ENCODE measurements at regions not wholly inside any gene's neighbourhood (a gene's known extent, or its start where the extent isn't known, plus 50 kb on each side); places are given as distances from the start of the nearest gene placed in this dataset.

DNA sequence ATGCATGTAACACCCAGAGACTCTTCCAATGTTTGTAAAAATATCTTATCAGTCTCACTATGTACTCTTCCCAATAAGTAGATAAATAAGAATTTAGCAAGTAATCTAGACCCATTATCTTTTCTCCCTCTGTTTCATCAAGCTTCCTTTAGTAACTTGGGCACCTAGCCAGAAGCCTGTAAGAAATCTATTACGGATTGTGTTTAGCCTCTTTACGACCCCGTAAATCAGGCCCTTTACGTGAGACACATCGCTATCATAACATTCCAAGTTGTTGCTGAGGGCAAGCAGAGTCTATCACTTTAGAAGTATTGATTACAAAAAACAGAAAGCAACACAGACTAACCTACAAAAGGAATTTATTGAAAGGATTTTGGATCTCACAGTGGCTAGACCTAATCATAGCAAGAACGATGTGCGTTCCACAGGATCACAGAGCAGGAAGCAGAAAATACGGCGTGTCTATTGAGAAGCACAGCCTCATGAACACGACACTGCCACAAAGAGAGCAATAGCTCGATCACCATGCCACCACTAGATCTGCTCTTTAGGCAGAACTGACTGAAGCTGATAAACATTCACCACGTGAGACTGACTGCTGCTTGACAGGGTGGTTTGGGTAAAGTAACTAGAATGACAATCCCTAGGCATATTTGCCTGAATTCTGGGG lies 922.1 kb downstream of the AMY1C start (continued):
- TF ChIP-seq ZBTB40 (IDR thresholded peaks at IDR 0.05; ENCODE audit: borderline replicate concordance), result no peak
- TF ChIP-seq USF2 (IDR thresholded peaks at IDR 0.05; ENCODE audit: borderline replicate concordance, low read depth, low read length), result no peak
- no peak for TF ChIP-seq ZSCAN29 (IDR thresholded peaks at IDR 0.05)
- no peak for TF ChIP-seq ZNF24 (IDR thresholded peaks at IDR 0.05)
- no peak for TF ChIP-seq YBX1 (IDR thresholded peaks at IDR 0.05)
- no peak for TF ChIP-seq GABPA (IDR thresholded peaks at IDR 0.05; ENCODE audit: low read depth)

DNA sequence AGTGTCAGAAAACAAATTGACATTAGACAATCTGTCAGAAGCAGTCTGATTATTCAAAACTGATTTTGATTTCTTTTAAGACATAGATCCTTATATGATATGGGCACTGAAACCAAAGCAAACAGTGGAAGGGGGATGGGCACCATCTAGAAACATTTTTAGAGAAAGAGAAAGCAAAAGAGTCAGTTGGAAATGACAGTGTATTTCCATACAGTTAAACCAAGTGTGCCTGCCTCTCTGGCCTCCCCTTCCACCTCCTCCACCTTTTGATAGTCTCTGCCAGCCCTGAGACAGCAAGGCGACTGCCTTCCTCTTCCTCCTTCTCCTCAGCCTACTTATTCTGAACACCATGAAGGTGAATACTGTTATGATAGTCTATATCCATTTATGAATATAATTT lies 949.7 kb downstream of the AMY1C start:
- in situ Hi-C loops (cut with MboI), result no loop called here
- ATAC-seq (peak; percentile 69), DNase-seq (ENCODE audit: low read depth, low spot score) (no peak), FAIRE-seq (no peak)
- no peaks in the 10 kb centered on the region for H3K9me3 ChIP-seq (replicated peaks; ENCODE audit: control insufficient read depth, insufficient read depth, low read length)
- WGBS (ENCODE audit: insufficient coverage, insufficient replicate concordance, low lambda C conversion rate, missing lambda C conversion rate), result 8% methylated on average over 1 of the region's 1 CpG
- CTCF ChIA-PET, result interaction anchor here (2.2 kb wide), 1 partner anchor 26 kb away, joined by 4 read pairs; no protein-coding TSS in a partner anchor
- no peak overlapping the region for H3K4me3 ChIP-seq
- no TSS peak for BruUV-seq (replicated peaks)
- intact Hi-C loops (cut with micrococcal nuclease; ENCODE audit: unreplicated experiment), result no loop called here
- no peaks in the 10 kb centered on the region for H3K36me3 ChIP-seq (ENCODE audit: control insufficient read depth in 2 of 2, insufficient read depth in 2 of 2, low read length in 1 of 2)
- H4K20me1 ChIP-seq (ENCODE audit: control insufficient read depth, insufficient read depth), result no peaks in the 10 kb centered on the region
- H2AFZ ChIP-seq (ENCODE audit: control insufficient read depth, low read depth, low read length), result no peak overlapping the region
- no peak overlapping the region for H3K4me2 ChIP-seq (ENCODE audit: control insufficient read depth, insufficient read depth)
- no peaks in the 10 kb centered on the region for H3K79me2 ChIP-seq (ENCODE audit: control insufficient read depth, insufficient read depth, low read length)
- H3K27ac ChIP-seq (ENCODE audit: control insufficient read depth, insufficient read depth), result no peak overlapping the region
- RAD21 ChIA-PET (ENCODE audit: unreplicated experiment), result no interaction called here
- H3K27me3 ChIP-seq (replicated peaks in 1 of 2; ENCODE audit: control insufficient read depth in 2 of 2, insufficient read depth in 2 of 2, low read length in 1 of 2), result no peaks in the 10 kb centered on the region
- H3K9ac ChIP-seq (ENCODE audit: control insufficient read depth, insufficient read depth, low read length), result no peak overlapping the region
- no peaks in the 10 kb centered on the region for H3K4me1 ChIP-seq (ENCODE audit: control insufficient read depth, insufficient read depth, low read length)
- SMC1A ChIA-PET (ENCODE audit: uncharacterized antibody, unreplicated experiment), result interaction anchor here (0.9 to 1.2 kb wide), 2 partner anchors 80 to 399 kb away, joined by 3 read pairs; no protein-coding TSS in a partner anchor
- POLR2A ChIA-PET, result no interaction called here
- TF ChIP-seq TARDBP (IDR thresholded peaks at IDR 0.05; ENCODE audit: borderline replicate concordance), result no peak
- TF ChIP-seq CHD2 (IDR thresholded peaks at IDR 0.05; ENCODE audit: borderline replicate concordance, low read depth, low read length), result no peak
- TF ChIP-seq SMARCA5 (IDR thresholded peaks at IDR 0.05), result no peak
- TF ChIP-seq SIX5 (IDR thresholded peaks at IDR 0.05; ENCODE audit: low read depth, low read length, severe bottlenecking), result no peak
- TF ChIP-seq, protein P1, sequence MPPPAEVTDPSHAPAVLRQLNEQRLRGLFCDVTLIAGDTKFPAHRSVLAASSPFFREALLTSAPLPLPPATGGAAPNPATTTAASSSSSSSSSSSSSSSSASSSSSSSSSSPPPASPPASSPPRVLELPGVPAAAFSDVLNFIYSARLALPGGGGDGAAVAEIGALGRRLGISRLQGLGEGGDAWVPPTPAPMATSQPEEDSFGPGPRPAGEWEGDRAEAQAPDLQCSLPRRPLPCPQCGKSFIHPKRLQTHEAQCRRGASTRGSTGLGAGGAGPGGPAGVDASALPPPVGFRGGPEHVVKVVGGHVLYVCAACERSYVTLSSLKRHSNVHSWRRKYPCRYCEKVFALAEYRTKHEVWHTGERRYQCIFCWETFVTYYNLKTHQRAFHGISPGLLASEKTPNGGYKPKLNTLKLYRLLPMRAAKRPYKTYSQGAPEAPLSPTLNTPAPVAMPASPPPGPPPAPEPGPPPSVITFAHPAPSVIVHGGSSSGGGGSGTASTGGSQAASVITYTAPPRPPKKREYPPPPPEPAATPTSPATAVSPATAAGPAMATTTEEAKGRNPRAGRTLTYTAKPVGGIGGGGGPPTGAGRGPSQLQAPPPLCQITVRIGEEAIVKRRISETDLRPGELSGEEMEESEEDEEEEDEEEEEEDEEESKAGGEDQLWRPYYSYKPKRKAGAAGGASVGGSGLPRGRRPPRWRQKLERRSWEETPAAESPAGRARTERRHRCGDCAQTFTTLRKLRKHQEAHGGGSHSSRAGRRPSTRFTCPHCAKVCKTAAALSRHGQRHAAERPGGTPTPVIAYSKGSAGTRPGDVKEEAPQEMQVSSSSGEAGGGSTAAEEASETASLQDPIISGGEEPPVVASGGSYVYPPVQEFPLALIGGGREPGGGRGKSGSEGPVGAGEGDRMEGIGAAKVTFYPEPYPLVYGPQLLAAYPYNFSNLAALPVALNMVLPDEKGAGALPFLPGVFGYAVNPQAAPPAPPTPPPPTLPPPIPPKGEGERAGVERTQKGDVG (CRISPR knock-in tag; IDR thresholded peaks at IDR 0.05), result no peak
- no peak for TF ChIP-seq POLR2AphosphoS5 (IDR thresholded peaks at IDR 0.05; ENCODE audit: low read length)
- TF ChIP-seq FOS (IDR thresholded peaks at IDR 0.05; ENCODE audit: borderline replicate concordance, extremely low read depth, insufficient read length), result no peak

All from GM12878 (cell line).